ENCODE measurements at regions not wholly inside any gene's neighbourhood (a gene's known extent, or its start where the extent isn't known, plus 50 kb on each side); places are given as distances from the start of the nearest gene placed in this dataset.

DNA sequence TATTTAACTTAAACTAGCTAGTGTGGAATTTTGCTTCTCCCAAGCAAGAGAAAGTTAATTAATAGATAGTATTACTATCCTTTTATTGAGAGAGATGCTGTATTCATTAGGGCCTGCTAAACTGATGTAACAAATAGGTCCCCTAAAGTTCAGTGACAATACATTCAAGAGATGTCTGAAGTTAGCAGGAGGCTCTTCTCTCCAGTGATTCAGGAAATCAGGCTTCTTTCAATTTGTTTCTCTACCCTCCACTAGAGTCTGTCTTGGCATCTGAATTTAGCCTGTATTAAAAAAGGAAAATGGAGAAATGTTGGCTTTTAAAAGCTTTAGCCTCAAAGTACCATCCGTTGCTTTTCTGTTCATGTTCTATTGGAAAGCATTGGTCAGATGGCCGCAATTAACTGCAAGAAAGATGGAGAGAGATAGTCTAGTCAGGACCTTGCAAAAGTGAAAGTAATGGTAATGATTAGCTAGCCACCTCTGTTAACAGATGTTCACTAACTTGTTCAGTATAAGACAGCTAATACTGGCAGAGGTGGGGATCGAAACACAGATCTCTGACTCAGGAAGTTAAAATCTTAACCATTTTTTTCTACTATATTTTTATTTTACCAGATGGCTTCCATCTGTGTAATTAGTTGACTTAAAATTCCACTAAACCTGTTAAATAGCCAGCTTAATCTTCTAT, 786.8 kb downstream of the TMTC2 start:
- DNase-seq = no peak
- Histone ChIP-seq H3K27me3 (replicated peaks in 1 of 7) (no peaks in the 10 kb centered on the region), H3K4me3 (no peak overlapping the region), H3K36me3 (no peaks in the 10 kb centered on the region), H3K4me1 (no peaks in the 10 kb centered on the region), H3K27ac (no peak overlapping the region), H3K9me3 (no peaks in the 10 kb centered on the region)
- WGBS, 5 donors = 58 to 73% (median 63%) methylated on average over 3 of the region's 3 CpGs
- TF ChIP-seq POLR2AphosphoS5 (IDR thresholded peaks at IDR 0.05) (no peak), POLR2A (IDR thresholded peaks at IDR 0.05) (no peak)
- TF ChIP-seq, protein P1, sequence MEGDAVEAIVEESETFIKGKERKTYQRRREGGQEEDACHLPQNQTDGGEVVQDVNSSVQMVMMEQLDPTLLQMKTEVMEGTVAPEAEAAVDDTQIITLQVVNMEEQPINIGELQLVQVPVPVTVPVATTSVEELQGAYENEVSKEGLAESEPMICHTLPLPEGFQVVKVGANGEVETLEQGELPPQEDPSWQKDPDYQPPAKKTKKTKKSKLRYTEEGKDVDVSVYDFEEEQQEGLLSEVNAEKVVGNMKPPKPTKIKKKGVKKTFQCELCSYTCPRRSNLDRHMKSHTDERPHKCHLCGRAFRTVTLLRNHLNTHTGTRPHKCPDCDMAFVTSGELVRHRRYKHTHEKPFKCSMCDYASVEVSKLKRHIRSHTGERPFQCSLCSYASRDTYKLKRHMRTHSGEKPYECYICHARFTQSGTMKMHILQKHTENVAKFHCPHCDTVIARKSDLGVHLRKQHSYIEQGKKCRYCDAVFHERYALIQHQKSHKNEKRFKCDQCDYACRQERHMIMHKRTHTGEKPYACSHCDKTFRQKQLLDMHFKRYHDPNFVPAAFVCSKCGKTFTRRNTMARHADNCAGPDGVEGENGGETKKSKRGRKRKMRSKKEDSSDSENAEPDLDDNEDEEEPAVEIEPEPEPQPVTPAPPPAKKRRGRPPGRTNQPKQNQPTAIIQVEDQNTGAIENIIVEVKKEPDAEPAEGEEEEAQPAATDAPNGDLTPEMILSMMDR (IDR thresholded peaks at IDR 0.05 in 8 of 11, conservative IDR thresholded peaks at IDR 0.05 in 3 of 11) = no peak
- intact Hi-C loops (cut with DNase I; ENCODE audit: low total_unique reads) = no loop called here

DNA sequence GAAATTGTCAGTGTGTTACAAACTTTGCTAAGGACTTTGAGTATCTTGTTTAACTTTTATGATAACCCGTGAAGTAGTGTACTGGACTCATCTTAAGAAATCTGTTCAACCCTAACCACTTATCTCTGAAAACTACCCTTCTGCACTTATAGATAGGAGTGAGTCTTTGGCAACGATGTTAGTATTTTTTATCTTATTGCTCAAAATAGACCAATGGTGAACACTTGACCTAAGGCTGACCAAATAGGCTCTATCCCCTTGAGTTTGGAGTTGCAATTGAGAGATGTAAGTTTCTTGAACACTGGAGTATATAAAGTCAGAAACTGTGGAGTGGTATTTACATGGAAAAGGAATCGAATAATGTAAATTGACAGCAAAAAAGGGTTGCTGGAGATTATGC, 786.1 kb downstream of the TMTC2 start:
- intact Hi-C loops (cut with DNase I; ENCODE audit: low total_unique reads) = no loop called here

DNA sequence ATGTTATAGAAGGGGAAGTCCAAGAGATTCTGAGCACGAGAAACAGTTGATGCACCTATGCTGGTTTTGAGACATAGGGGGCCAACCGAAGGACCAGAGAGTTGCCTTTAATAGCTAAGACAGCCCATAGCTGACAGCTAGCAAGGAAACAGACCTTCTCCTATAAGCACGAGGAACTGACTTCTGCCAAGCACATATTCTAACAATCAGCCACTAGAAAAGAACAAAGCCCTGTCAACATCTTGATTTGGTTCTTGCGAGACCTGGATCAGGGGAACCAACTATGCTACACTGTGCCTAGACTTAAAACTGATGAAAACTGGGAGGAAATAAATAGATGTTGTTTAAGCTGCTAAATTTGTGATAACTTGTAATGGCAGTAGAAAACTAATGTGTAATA, 785.6 kb downstream of the TMTC2 start:
- Histone ChIP-seq H3K4me1 (no peaks in the 10 kb centered on the region), H3K4me3 (no peak overlapping the region), H3K9me3 (no peaks in the 10 kb centered on the region), H3K27me3 (replicated peaks in 1 of 7) (no peaks in the 10 kb centered on the region), H3K36me3 (no peaks in the 10 kb centered on the region), H3K27ac (no peak overlapping the region)
- intact Hi-C loops (cut with DNase I; ENCODE audit: low total_unique reads) = no loop called here
- DNase-seq = no peak
- 76 to 86% (median 83%) methylated on average over 4 of the region's 4 CpGs for WGBS, 5 donors
- no peak for TF ChIP-seq POLR2AphosphoS5 (IDR thresholded peaks at IDR 0.05)
- TF ChIP-seq POLR2A (IDR thresholded peaks at IDR 0.05) = no peak
- TF ChIP-seq, protein P1 (IDR thresholded peaks at IDR 0.05 in 8 of 11, conservative IDR thresholded peaks at IDR 0.05 in 3 of 11) = no peak

More for the DNA sequence above, 786.1 kb downstream of the TMTC2 start:
- no peak overlapping the region for H3K4me3 ChIP-seq
- H3K36me3 ChIP-seq = no peaks in the 10 kb centered on the region
- no peaks in the 10 kb centered on the region for H3K27me3 ChIP-seq (replicated peaks in 1 of 7)
- 83 to 88% (median 86%) methylated on average over 3 of the region's 3 CpGs for WGBS, 5 donors
- H3K9me3 ChIP-seq = no peaks in the 10 kb centered on the region
- DNase-seq = no peak
- no peak for TF ChIP-seq POLR2A (IDR thresholded peaks at IDR 0.05)
- TF ChIP-seq, protein P1 (IDR thresholded peaks at IDR 0.05 in 8 of 11, conservative IDR thresholded peaks at IDR 0.05 in 3 of 11) = no peak
- no peak for TF ChIP-seq POLR2AphosphoS5 (IDR thresholded peaks at IDR 0.05)
- H3K4me1 ChIP-seq = no peaks in the 10 kb centered on the region
- no peak overlapping the region for H3K27ac ChIP-seq

DNA sequence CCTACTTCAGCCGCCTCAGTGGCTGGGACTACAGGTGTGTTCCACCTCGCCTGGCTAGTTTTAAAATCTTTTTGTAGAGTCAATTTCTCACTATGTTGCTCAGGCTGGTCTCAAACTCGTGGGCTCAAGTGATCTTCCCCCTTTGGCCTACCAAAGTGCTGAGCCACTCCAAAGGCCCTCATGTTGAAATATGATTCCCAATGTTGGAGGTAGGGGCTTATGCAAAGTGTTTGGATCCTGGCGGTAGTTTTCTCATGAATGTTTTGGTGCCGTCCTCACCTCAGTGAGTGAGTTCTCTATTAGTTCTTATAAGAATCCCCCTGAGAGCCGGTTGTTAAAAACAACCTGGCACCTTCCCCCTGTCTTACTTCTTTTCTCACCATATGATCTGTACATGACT, 784.6 kb downstream of the TMTC2 start:
- Histone ChIP-seq H3K27ac (no peak overlapping the region), H3K36me3 (no peaks in the 10 kb centered on the region), H3K9me3 (no peaks in the 10 kb centered on the region), H3K4me1 (no peaks in the 10 kb centered on the region), H3K4me3 (no peak overlapping the region), H3K27me3 (replicated peaks in 1 of 7) (no peaks in the 10 kb centered on the region)
- intact Hi-C loops (cut with DNase I; ENCODE audit: low total_unique reads) = no loop called here
- DNase-seq = no peak
- WGBS, 5 donors = 69 to 86% (median 81%) methylated on average over 5 to 6 of the region's 6 CpGs
- TF ChIP-seq POLR2AphosphoS5 (IDR thresholded peaks at IDR 0.05) (no peak), POLR2A (IDR thresholded peaks at IDR 0.05) (no peak)
- TF ChIP-seq, protein P1 (IDR thresholded peaks at IDR 0.05 in 8 of 11, conservative IDR thresholded peaks at IDR 0.05 in 3 of 11) = no peak

Data from spleen (tissue), 11 donors.